ENCODE measurements at regions not wholly inside any gene's neighbourhood (a gene's known extent, or its start where the extent isn't known, plus 50 kb on each side); places are given as distances from the start of the nearest gene placed in this dataset.

DNA sequence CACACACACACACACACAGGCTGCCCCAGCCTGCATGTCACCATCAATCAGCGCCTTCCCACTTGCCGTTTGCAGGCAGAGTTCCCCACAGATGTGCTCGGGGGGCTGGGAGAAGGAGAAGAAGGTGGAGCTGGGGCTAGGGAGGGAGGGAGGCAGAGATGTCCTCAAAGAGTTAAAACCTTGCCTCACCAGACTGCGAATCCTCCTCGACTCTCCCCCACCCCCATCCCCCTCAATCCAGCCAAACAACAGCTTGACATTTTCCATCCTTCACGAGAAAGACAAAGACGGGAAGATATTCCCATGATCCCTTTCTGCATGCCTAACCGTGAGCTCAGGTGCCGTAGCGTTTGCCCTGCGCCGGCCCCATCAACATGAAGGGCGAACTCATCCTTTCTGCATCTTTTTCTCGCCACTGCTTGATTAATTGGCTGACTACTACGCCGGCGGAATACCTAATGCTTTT is 365.5 kb downstream of the MIAT start:
- TF ChIP-seq POLR2AphosphoS5 (IDR thresholded peaks at IDR 0.05), result no peak
- TF ChIP-seq, protein P1, sequence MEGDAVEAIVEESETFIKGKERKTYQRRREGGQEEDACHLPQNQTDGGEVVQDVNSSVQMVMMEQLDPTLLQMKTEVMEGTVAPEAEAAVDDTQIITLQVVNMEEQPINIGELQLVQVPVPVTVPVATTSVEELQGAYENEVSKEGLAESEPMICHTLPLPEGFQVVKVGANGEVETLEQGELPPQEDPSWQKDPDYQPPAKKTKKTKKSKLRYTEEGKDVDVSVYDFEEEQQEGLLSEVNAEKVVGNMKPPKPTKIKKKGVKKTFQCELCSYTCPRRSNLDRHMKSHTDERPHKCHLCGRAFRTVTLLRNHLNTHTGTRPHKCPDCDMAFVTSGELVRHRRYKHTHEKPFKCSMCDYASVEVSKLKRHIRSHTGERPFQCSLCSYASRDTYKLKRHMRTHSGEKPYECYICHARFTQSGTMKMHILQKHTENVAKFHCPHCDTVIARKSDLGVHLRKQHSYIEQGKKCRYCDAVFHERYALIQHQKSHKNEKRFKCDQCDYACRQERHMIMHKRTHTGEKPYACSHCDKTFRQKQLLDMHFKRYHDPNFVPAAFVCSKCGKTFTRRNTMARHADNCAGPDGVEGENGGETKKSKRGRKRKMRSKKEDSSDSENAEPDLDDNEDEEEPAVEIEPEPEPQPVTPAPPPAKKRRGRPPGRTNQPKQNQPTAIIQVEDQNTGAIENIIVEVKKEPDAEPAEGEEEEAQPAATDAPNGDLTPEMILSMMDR (IDR thresholded peaks at IDR 0.05), result no peak
- no peak for TF ChIP-seq POLR2A (IDR thresholded peaks at IDR 0.05)
- TF ChIP-seq EP300 (IDR thresholded peaks at IDR 0.05), result no peak
- Histone ChIP-seq H3K4me3 (no peak overlapping the region), H3K9me3 (no peaks in the 10 kb centered on the region), H3K27ac (no peak overlapping the region), H3K4me1 (no peaks in the 10 kb centered on the region), H3K36me3 (no peaks in the 10 kb centered on the region), H3K27me3 (peaks cover 0 to 20% (median 6%) of the 10 kb centered on the region in 3 donors)
- intact Hi-C loops (cut with DNase I; ENCODE audit: low total_unique reads), result no loop called here
- WGBS, 5 donors, result 37 to 43% (median 39%) methylated on average over 17 of the region's 17 CpGs
- DNase-seq, result no peak

DNA sequence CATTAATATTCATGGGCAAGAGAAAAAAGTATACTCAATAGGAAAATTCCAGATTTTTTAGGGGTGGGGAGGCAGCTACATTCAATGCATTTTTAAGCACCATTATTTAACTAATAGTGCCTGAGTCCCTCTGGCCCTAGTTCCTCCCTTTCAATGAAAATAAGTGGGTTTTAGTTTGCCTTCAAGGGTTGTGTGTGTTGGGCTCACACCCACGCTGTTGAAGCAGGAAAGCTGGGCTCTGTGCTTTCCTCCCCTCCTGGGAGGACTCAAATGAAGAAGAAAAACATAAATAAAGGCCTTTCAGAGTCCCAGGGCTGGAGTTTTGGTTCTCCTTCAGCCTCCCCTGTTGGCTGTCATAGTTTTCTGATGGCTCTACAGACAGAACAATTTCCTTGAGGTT is 366.2 kb downstream of the MIAT start:
- intact Hi-C loops (cut with DNase I; ENCODE audit: low total_unique reads), result no loop called here
- no peaks in the 10 kb centered on the region for H3K9me3 ChIP-seq
- 20 to 35% (median 25%) methylated on average over 1 of the region's 1 CpG for WGBS, 5 donors
- H3K4me1 ChIP-seq, result no peaks in the 10 kb centered on the region
- no peak for DNase-seq
- no peak for TF ChIP-seq POLR2A (IDR thresholded peaks at IDR 0.05)
- TF ChIP-seq, protein P1 (IDR thresholded peaks at IDR 0.05), result no peak
- TF ChIP-seq POLR2AphosphoS5 (IDR thresholded peaks at IDR 0.05), result no peak
- TF ChIP-seq EP300 (IDR thresholded peaks at IDR 0.05), result no peak
- no peak overlapping the region for H3K27ac ChIP-seq
- H3K4me3 ChIP-seq, result no peak overlapping the region
- H3K27me3 ChIP-seq, result peaks cover 0 to 20% (median 6%) of the 10 kb centered on the region in 3 donors
- no peaks in the 10 kb centered on the region for H3K36me3 ChIP-seq

DNA sequence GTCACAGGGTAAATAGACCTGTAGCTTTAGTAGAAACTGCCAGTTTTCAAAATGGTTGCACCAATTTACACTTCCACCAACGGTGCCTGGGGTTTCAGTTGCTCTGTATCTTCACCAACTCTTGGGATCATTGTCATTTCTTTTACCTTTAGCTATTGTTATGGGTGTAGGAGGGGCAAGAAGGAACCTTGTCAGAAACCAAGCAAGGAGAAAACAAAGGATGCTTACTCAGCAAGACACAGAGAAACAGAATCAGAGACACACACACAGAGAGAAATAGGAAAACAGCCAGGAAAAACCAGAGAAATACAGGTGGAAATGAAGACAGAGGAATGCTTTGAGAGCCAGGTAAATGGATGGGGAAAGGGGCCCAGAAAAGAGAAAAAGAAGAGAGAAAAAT is 367.6 kb downstream of the MIAT start:
- Histone ChIP-seq H3K9me3 (no peaks in the 10 kb centered on the region), H3K4me1 (no peaks in the 10 kb centered on the region), H3K4me3 (no peak overlapping the region), H3K27ac (no peak overlapping the region), H3K36me3 (no peaks in the 10 kb centered on the region), H3K27me3 (peaks cover 0 to 20% (median 6%) of the 10 kb centered on the region in 3 donors)
- intact Hi-C loops (cut with DNase I; ENCODE audit: low total_unique reads), result no loop called here
- DNase-seq, result no peak
- TF ChIP-seq EP300 (IDR thresholded peaks at IDR 0.05) (no peak), POLR2A (IDR thresholded peaks at IDR 0.05) (no peak), POLR2AphosphoS5 (IDR thresholded peaks at IDR 0.05) (no peak)
- TF ChIP-seq, protein P1 (IDR thresholded peaks at IDR 0.05), result no peak
- 39 to 58% (median 51%) methylated on average over 1 of the region's 1 CpG for WGBS, 5 donors

DNA sequence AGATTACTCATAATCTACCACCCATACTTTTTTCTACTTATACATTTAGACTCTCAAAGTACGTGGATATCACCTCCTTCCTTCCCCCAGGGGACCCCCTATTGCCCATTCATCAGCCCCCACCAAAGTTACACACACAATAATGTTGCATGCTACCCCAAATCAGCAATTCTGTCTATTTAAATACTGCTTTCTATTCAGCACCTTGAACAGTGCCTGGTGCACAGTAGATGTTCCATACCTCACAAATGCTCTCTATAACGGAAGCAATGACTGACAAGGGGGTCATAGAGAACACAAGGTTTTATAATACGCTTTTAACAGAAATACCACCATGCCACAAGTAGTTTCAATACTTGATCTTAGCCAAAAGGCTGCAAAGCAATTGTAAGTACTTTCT is 370.7 kb downstream of the MIAT start:
- no peak for DNase-seq
- TF ChIP-seq, protein P1 (IDR thresholded peaks at IDR 0.05), result no peak
- no peak for TF ChIP-seq POLR2AphosphoS5 (IDR thresholded peaks at IDR 0.05)
- Histone ChIP-seq H3K4me1 (no peaks in the 10 kb centered on the region), H3K27ac (no peak overlapping the region), H3K27me3 (peaks cover 0 to 29% (median 9%) of the 10 kb centered on the region in 3 donors), H3K4me3 (no peak overlapping the region), H3K9me3 (no peaks in the 10 kb centered on the region), H3K36me3 (no peaks in the 10 kb centered on the region)
- intact Hi-C loops (cut with DNase I; ENCODE audit: low total_unique reads), result no loop called here
- WGBS, 5 donors, result 66 to 76% (median 73%) methylated on average over 3 of the region's 3 CpGs

Measured in stomach (tissue), 8 donors.